Tibial nerve (tissue), 4 donors: ENCODE measurements at regions not wholly inside any gene's neighbourhood (a gene's known extent, or its start where the extent isn't known, plus 50 kb on each side); places are given as distances from the start of the nearest gene placed in this dataset.

Experiments used
- DNase-seq, 2 donors: peaks; one replicate each; pipeline ENCODE4 v3.0.0-alpha.2; 2019; ENCODE audit warnings: low spot score in 2 of 2
- H3K27ac ChIP-seq, 4 donors: fragments of 200-600 bp; sonication (generic) in 3 of 4; one replicate each; pipeline ENCODE4 v1.5.1; 2017 to 2019; ENCODE audit warnings: mild to moderate bottlenecking in 1 of 4
- H3K27me3 ChIP-seq, 2 donors: fragments of 200-600 bp; sonication (generic) in 1 of 2; one replicate each; pipeline versions ENCODE4 v1.5.1 to v1.6.0; 2017 to 2019
- H3K36me3 ChIP-seq, 3 donors: fragments of 200-600 bp; sonication (generic); one replicate each; pipeline ENCODE4 v1.5.1; 2018 to 2019
- H3K4me1 ChIP-seq, 4 donors: fragments of 200-600 bp; sonication (generic) in 3 of 4; one replicate each; pipeline ENCODE4 v1.5.1; 2017 to 2019
- H3K4me3 ChIP-seq, 4 donors: fragments of 200-600 bp; sonication (generic) in 3 of 4; one replicate each; pipeline ENCODE4 v1.5.1; 2017 to 2019; ENCODE audit warnings: mild to moderate bottlenecking in 1 of 4, moderate library complexity in 1 of 4
- H3K9me3 ChIP-seq, 4 donors: fragments of 200-600 bp; sonication (generic) in 3 of 4; one replicate each; pipeline ENCODE4 v1.5.1; 2017 to 2019
- CTCF ChIP-seq, 5 experiments: fragments of 200-600 bp in 3 of 5; fragments of 450-650 bp in 2 of 5; sonication (generic) in 3 of 5; IDR thresholded peaks; one replicate each; pipeline ENCODE4 v1.5.1; 2016 to 2019; ENCODE audit warnings: antibody characterized with exemption in 5 of 5, mild to moderate bottlenecking in 3 of 5, moderate library complexity in 2 of 5
- EP300 ChIP-seq, 2 donors: sonication (generic); formaldehyde crosslinking; IDR thresholded peaks; one replicate each; pipeline ENCODE4 v1.6.1; 2017; ENCODE audit warnings: antibody characterized with exemption in 2 of 2, mild to moderate bottlenecking in 1 of 2
- POLR2A ChIP-seq, 2 donors: fragments of 450-650 bp; IDR thresholded peaks; one replicate each; pipeline ENCODE4 v1.6.1; 2017; ENCODE audit warnings: antibody characterized with exemption in 2 of 2, mild to moderate bottlenecking in 2 of 2, moderate library complexity in 2 of 2
- WGBS, 2 donors: methylation state at CpG; one replicate each; pipeline ENCODE4 v1.1.5; 2018; 5-methylcytosine and 5-hydroxymethylcytosine counted together

- DNase-seq, result peak in 1 of 2 donors; percentile 9
- peak overlapping the region; percentile 95 to 100 (median 98) for H3K27ac ChIP-seq
- WGBS, 2 donors, result 83 to 85% methylated on average over 11 of the region's 11 CpGs
- peaks cover 9 to 90% (median 73%) of the 10 kb centered on the region in 4 donors for H3K4me1 ChIP-seq
- TF ChIP-seq POLR2A (IDR thresholded peaks at IDR 0.05) (no peak), CTCF (IDR thresholded peaks at IDR 0.05) (no peak), EP300 (IDR thresholded peaks at IDR 0.05) (no peak)
- H3K4me3 ChIP-seq, result no peak overlapping the region
- H3K27me3 ChIP-seq, result no peaks in the 10 kb centered on the region
- H3K9me3 ChIP-seq, result no peaks in the 10 kb centered on the region
- H3K36me3 ChIP-seq, result peaks cover 0 to 7% (median 0%) of the 10 kb centered on the region in 3 donors
Measured at GRCh38 chr22:46050916-46051614, 74.1 kb upstream of the WNT7B start.

GRCh38 chr22:46051646-46052045, 74.7 kb upstream of the WNT7B start:
- DNase-seq, result peak in 1 of 2 donors; percentile 9
- Histone ChIP-seq H3K9me3 (no peaks in the 10 kb centered on the region), H3K4me1 (peaks cover 9 to 90% (median 69%) of the 10 kb centered on the region in 4 donors), H3K4me3 (no peak overlapping the region), H3K27ac (peak overlapping the region; percentile 95 to 100 (median 98)), H3K36me3 (peaks cover 0 to 7% (median 0%) of the 10 kb centered on the region in 3 donors), H3K27me3 (no peaks in the 10 kb centered on the region)
- TF ChIP-seq CTCF (IDR thresholded peaks at IDR 0.05), result no peak
- TF ChIP-seq EP300 (IDR thresholded peaks at IDR 0.05), result no peak
- no peak for TF ChIP-seq POLR2A (IDR thresholded peaks at IDR 0.05)
- WGBS, 2 donors, result 82 to 85% methylated on average over 8 of the region's 8 CpGs

GRCh38 chr22:46052331-46052771, 75.4 kb upstream of the WNT7B start:
- Histone ChIP-seq H3K36me3 (peaks cover 0 to 7% (median 0%) of the 10 kb centered on the region in 3 donors), H3K27me3 (no peaks in the 10 kb centered on the region), H3K4me1 (peaks cover 9 to 90% (median 66%) of the 10 kb centered on the region in 4 donors), H3K4me3 (peak overlapping the region; percentile 66 to 81 (median 73)), H3K27ac (peak overlapping the region; percentile 95 to 100 (median 98)), H3K9me3 (no peaks in the 10 kb centered on the region)
- DNase-seq, result peak in 1 of 2 donors; percentile 11
- TF ChIP-seq POLR2A (IDR thresholded peaks at IDR 0.05) (no peak), EP300 (IDR thresholded peaks at IDR 0.05) (no peak), CTCF (IDR thresholded peaks at IDR 0.05) (no peak)
- 6 to 12% methylated on average over 6 of the region's 6 CpGs for WGBS, 2 donors

- H3K9me3 ChIP-seq, result no peaks in the 10 kb centered on the region
- peaks cover 0 to 7% (median 0%) of the 10 kb centered on the region in 3 donors for H3K36me3 ChIP-seq
- peaks cover 9 to 89% (median 67%) of the 10 kb centered on the region in 4 donors for H3K4me1 ChIP-seq
- TF ChIP-seq EP300 (IDR thresholded peaks at IDR 0.05) (peak in 1 of 2 donors; percentile 21), CTCF (IDR thresholded peaks at IDR 0.05) (no peak)
- H3K27ac ChIP-seq, result peak overlapping the region; percentile 95 to 100 (median 98)
- H3K27me3 ChIP-seq, result no peaks in the 10 kb centered on the region
- peak overlapping the region; percentile 66 to 81 (median 73) for H3K4me3 ChIP-seq
- 2 to 4% methylated on average over 24 to 25 of the region's 26 CpGs for WGBS, 2 donors
- peak in 1 of 2 donors; percentile 20 for DNase-seq
Measured at GRCh38 chr22:46052801-46053562, 76.0 kb upstream of the WNT7B start.
